ENCODE measurements at regions not wholly inside any gene's neighbourhood (a gene's known extent, or its start where the extent isn't known, plus 50 kb on each side); places are given as distances from the start of the nearest gene placed in this dataset.

DNA sequence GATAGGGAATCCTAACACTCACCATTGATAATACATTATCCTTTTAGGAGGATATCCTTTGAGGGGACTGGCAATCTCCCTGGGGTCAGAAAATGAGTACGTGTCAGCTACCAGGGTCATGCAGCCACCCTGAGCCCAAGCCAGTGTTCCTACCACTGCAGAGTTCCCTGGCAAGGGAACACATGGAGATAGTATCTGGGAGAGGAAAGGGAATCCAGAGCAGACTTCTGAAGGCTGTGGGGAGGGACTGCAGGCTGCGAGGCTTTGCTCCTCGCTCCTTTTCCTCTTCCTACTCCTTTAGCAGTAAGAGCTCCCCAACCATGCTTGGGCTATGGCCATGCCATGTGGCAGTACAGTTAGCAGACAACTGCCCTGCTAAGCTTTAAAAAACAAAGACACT lies 62.9 kb upstream of the TJP1 start:
- TF ChIP-seq EP300 (IDR thresholded peaks at IDR 0.05) (no peak), POLR2A (IDR thresholded peaks at IDR 0.05) (no peak), POLR2AphosphoS5 (IDR thresholded peaks at IDR 0.05) (no peak)
- TF ChIP-seq, protein P1, sequence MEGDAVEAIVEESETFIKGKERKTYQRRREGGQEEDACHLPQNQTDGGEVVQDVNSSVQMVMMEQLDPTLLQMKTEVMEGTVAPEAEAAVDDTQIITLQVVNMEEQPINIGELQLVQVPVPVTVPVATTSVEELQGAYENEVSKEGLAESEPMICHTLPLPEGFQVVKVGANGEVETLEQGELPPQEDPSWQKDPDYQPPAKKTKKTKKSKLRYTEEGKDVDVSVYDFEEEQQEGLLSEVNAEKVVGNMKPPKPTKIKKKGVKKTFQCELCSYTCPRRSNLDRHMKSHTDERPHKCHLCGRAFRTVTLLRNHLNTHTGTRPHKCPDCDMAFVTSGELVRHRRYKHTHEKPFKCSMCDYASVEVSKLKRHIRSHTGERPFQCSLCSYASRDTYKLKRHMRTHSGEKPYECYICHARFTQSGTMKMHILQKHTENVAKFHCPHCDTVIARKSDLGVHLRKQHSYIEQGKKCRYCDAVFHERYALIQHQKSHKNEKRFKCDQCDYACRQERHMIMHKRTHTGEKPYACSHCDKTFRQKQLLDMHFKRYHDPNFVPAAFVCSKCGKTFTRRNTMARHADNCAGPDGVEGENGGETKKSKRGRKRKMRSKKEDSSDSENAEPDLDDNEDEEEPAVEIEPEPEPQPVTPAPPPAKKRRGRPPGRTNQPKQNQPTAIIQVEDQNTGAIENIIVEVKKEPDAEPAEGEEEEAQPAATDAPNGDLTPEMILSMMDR (IDR thresholded peaks at IDR 0.05): no peak

All from sigmoid colon (tissue), 4 donors.